ENCODE measurements at regions not wholly inside any gene's neighbourhood (a gene's known extent, or its start where the extent isn't known, plus 50 kb on each side); places are given as distances from the start of the nearest gene placed in this dataset.

DNA sequence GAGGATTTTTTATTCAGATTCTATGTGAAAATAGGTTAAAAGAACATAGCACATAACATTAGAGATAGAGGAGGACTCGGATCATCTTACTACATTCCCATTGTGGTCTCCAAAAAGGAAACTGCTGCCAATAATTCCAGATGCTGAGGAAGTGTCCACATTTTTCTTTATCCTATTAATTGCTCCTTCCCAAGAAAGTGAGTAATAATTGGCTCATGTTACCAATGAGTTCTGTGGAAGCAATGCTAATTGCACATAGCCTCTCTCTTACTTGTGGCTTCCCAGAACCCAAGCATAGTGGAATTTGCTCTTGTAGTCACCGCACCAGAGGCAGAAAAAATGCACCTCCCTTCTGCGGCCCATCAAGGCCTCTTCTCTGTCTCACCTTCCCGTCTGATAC lies 208.4 kb downstream of the PLOD2 start:
- no peak for DNase-seq (ENCODE audit: insufficient read length, low spot score, missing footprints)
- H3K4me2 ChIP-seq (ENCODE audit: insufficient read depth, low read length): peak overlapping the region; percentile 63
- peak overlapping the region; percentile 86 for H3K27ac ChIP-seq (ENCODE audit: low read depth, low read length)

DNA sequence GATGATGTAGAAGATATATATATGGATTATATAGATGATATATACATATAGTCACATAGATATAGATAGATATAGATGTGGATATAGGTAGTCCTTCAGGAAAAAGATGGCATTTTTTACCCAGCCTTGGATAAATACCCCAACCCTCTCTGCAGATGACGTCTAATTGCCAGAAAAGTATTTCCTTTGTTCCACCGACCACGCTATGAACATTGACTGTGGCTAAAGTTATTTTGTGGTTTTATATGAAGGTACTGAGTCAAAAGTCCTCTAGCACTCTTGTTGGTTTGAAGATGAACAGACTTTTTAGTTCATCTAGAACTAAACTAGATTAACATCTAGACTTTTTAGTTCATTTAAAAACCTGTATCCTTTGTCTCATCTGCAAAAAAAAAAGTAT lies 207.7 kb downstream of the PLOD2 start:
- no peaks in the 10 kb centered on the region for H3K27me3 ChIP-seq (ENCODE audit: insufficient read depth, low read length)
- H3K79me2 ChIP-seq (ENCODE audit: insufficient read depth, low read length): no peaks in the 10 kb centered on the region
- DNase-seq (ENCODE audit: insufficient read length, low spot score, missing footprints): no peak
- no peak overlapping the region for H2AFZ ChIP-seq (ENCODE audit: low read length)
- H3K27ac ChIP-seq (ENCODE audit: low read depth, low read length): peak overlapping the region; percentile 86
- no peaks in the 10 kb centered on the region for H3K36me3 ChIP-seq (ENCODE audit: insufficient read depth, low read length)
- no peak overlapping the region for H3K4me3 ChIP-seq (ENCODE audit: insufficient read depth, low read length)
- peaks cover 26% of the 10 kb centered on the region for H3K4me1 ChIP-seq (ENCODE audit: insufficient read depth, low read length)
- TF ChIP-seq, protein P1, sequence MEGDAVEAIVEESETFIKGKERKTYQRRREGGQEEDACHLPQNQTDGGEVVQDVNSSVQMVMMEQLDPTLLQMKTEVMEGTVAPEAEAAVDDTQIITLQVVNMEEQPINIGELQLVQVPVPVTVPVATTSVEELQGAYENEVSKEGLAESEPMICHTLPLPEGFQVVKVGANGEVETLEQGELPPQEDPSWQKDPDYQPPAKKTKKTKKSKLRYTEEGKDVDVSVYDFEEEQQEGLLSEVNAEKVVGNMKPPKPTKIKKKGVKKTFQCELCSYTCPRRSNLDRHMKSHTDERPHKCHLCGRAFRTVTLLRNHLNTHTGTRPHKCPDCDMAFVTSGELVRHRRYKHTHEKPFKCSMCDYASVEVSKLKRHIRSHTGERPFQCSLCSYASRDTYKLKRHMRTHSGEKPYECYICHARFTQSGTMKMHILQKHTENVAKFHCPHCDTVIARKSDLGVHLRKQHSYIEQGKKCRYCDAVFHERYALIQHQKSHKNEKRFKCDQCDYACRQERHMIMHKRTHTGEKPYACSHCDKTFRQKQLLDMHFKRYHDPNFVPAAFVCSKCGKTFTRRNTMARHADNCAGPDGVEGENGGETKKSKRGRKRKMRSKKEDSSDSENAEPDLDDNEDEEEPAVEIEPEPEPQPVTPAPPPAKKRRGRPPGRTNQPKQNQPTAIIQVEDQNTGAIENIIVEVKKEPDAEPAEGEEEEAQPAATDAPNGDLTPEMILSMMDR (IDR thresholded peaks at IDR 0.05; ENCODE audit: extremely low read depth, low read depth, low read length): no peak
- H3K9me3 ChIP-seq (ENCODE audit: low read depth, low read length): no peaks in the 10 kb centered on the region
- H3K4me2 ChIP-seq (ENCODE audit: insufficient read depth, low read length): peak overlapping the region; percentile 63
- H4K20me1 ChIP-seq (ENCODE audit: insufficient read depth, low read length): no peaks in the 10 kb centered on the region

More for the DNA sequence above, 208.4 kb downstream of the PLOD2 start:
- H2AFZ ChIP-seq (ENCODE audit: low read length): peak overlapping the region; percentile 50
- no peaks in the 10 kb centered on the region for H3K36me3 ChIP-seq (ENCODE audit: insufficient read depth, low read length)
- peak overlapping the region; percentile 32 for H3K4me3 ChIP-seq (ENCODE audit: insufficient read depth, low read length)
- H3K9me3 ChIP-seq (ENCODE audit: low read depth, low read length): no peaks in the 10 kb centered on the region
- H3K4me1 ChIP-seq (ENCODE audit: insufficient read depth, low read length): peaks cover 26% of the 10 kb centered on the region
- TF ChIP-seq, protein P1 (IDR thresholded peaks at IDR 0.05; ENCODE audit: extremely low read depth, low read depth, low read length): no peak
- no peaks in the 10 kb centered on the region for H4K20me1 ChIP-seq (ENCODE audit: insufficient read depth, low read length)
- H3K27me3 ChIP-seq (ENCODE audit: insufficient read depth, low read length): no peaks in the 10 kb centered on the region
- H3K79me2 ChIP-seq (ENCODE audit: insufficient read depth, low read length): no peaks in the 10 kb centered on the region

DNA sequence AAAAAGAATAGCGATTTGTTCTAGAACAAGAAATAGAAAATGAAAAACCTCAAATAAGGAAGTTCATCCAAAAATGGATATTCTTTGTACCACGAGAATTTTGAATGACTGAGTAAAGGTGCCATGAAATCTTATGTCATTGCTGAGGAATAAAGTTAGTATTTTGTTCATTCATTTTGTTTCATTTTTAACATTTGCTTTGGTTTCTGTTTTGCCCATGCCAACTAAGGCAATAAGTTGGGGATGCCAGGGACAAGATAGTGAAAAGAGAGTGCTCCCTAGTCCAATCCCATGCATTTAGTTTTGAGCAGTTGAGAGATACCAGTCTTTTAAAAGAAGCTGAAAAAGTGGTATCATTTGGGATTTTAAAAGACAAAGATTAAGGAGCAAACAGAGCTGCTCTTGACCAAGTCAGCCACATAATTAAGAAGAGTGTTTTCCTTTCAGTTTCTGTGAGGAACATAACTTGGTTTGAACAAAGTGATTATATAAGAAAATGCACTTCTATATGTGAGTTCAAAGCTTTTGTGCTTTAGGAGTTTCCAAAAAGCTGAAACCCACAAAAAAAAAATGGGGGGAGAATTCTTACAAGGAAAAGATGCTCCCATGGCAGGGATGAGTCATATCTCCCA lies 201.4 kb downstream of the PLOD2 start:
- H3K4me1 ChIP-seq (ENCODE audit: insufficient read depth, low read length): peaks cover 5% of the 10 kb centered on the region
- TF ChIP-seq, protein P1 (IDR thresholded peaks at IDR 0.05; ENCODE audit: extremely low read depth, low read depth, low read length): no peak
- H3K79me2 ChIP-seq (ENCODE audit: insufficient read depth, low read length): no peaks in the 10 kb centered on the region
- peak overlapping the region; percentile 64 for H2AFZ ChIP-seq (ENCODE audit: low read length)
- H4K20me1 ChIP-seq (ENCODE audit: insufficient read depth, low read length): no peaks in the 10 kb centered on the region
- H3K9me3 ChIP-seq (ENCODE audit: low read depth, low read length): no peaks in the 10 kb centered on the region
- H3K4me3 ChIP-seq (ENCODE audit: insufficient read depth, low read length): peak overlapping the region; percentile 34
- peak overlapping the region; percentile 65 for H3K4me2 ChIP-seq (ENCODE audit: insufficient read depth, low read length)
- no peaks in the 10 kb centered on the region for H3K27me3 ChIP-seq (ENCODE audit: insufficient read depth, low read length)
- H3K27ac ChIP-seq (ENCODE audit: low read depth, low read length): no peak overlapping the region
- H3K36me3 ChIP-seq (ENCODE audit: insufficient read depth, low read length): no peaks in the 10 kb centered on the region
- no peak for DNase-seq (ENCODE audit: insufficient read length, low spot score, missing footprints)

DNA sequence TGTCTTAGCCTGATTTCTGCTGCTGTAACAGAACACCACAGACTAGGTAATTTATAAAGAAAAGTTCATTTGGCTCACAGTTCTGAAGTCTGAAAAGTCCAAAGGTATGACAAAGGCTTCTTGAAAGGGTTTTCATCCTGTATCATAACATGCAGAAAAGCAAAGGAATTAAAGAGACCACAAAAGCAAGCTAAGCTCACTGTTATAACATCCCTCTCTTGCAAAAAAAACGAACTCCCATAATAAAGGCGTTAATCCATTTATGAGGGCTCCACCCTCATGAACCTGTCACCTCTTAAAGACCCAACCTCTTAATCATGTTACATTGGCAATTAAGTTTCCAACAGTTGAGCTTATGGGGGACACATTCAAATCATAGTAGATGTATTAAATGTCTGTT lies 197.9 kb downstream of the PLOD2 start:
- H3K27me3 ChIP-seq (ENCODE audit: insufficient read depth, low read length): no peaks in the 10 kb centered on the region
- H3K79me2 ChIP-seq (ENCODE audit: insufficient read depth, low read length): no peaks in the 10 kb centered on the region
- no peaks in the 10 kb centered on the region for H4K20me1 ChIP-seq (ENCODE audit: insufficient read depth, low read length)
- H2AFZ ChIP-seq (ENCODE audit: low read length): no peak overlapping the region
- no peak overlapping the region for H3K4me2 ChIP-seq (ENCODE audit: insufficient read depth, low read length)
- no peak for DNase-seq (ENCODE audit: insufficient read length, low spot score, missing footprints)
- H3K9me3 ChIP-seq (ENCODE audit: low read depth, low read length): no peaks in the 10 kb centered on the region
- no peak overlapping the region for H3K27ac ChIP-seq (ENCODE audit: low read depth, low read length)
- TF ChIP-seq, protein P1 (IDR thresholded peaks at IDR 0.05; ENCODE audit: extremely low read depth, low read depth, low read length): no peak
- no peak overlapping the region for H3K4me3 ChIP-seq (ENCODE audit: insufficient read depth, low read length)
- no peaks in the 10 kb centered on the region for H3K36me3 ChIP-seq (ENCODE audit: insufficient read depth, low read length)
- peaks cover 5% of the 10 kb centered on the region for H3K4me1 ChIP-seq (ENCODE audit: insufficient read depth, low read length)

Data from osteoblast (primary cell).